Vagina (tissue), 2 donors: ENCODE measurements at regions not wholly inside any gene's neighbourhood (a gene's known extent, or its start where the extent isn't known, plus 50 kb on each side); places are given as distances from the start of the nearest gene placed in this dataset.

ENCODE experiments used
- CTCF ChIP-seq, 3 experiments: fragments of 450-650 bp in 2 of 3; fragments of 200-600 bp in 1 of 3; sonication (generic) in 1 of 3; IDR thresholded peaks; one replicate each; pipeline ENCODE4 v1.5.1; 2017 to 2019; ENCODE audit warnings: antibody characterized with exemption in 3 of 3, mild to moderate bottlenecking in 2 of 3, moderate library complexity in 2 of 3
- POLR2A ChIP-seq, 2 donors: fragments of 450-650 bp; IDR thresholded peaks; one replicate each; pipeline ENCODE4 v1.6.1; 2017; ENCODE audit warnings: antibody characterized with exemption in 2 of 2, mild to moderate bottlenecking in 2 of 2, moderate library complexity in 2 of 2
- POLR2AphosphoS5 ChIP-seq, 2 donors: sonication (generic); formaldehyde crosslinking; IDR thresholded peaks; one replicate each; pipeline ENCODE4 v1.9.0; 2017; ENCODE audit warnings: antibody characterized with exemption in 2 of 2, mild to moderate bottlenecking in 2 of 2, low read depth in 1 of 2; ENCODE audit not compliant: insufficient read depth in 1 of 2

GRCh38 chr7:69434398-69434815 lies 163.9 kb upstream of the AUTS2 start:
- TF ChIP-seq CTCF (IDR thresholded peaks at IDR 0.05) (no peak), POLR2AphosphoS5 (IDR thresholded peaks at IDR 0.05; ENCODE audit: insufficient read depth in 1 of 2, low read depth in 1 of 2) (no peak), POLR2A (IDR thresholded peaks at IDR 0.05) (no peak)
